ENCODE measurements at regions not wholly inside any gene's neighbourhood (a gene's known extent, or its start where the extent isn't known, plus 50 kb on each side); places are given as distances from the start of the nearest gene placed in this dataset.

- H3K4me1 ChIP-seq (ENCODE audit: control insufficient read depth, insufficient read depth, low read length) = no peaks in the 10 kb centered on the region
- no peaks in the 10 kb centered on the region for H3K9me3 ChIP-seq (ENCODE audit: control insufficient read depth, insufficient read depth, low read length)
- no peak overlapping the region for H3K9ac ChIP-seq (ENCODE audit: low read depth, low read length)
- H3K4me3 ChIP-seq (ENCODE audit: low read depth, low read length) = no peak overlapping the region
- no peaks in the 10 kb centered on the region for H3K27me3 ChIP-seq (ENCODE audit: control insufficient read depth, insufficient read depth, low read length)
- H3K36me3 ChIP-seq (ENCODE audit: control insufficient read depth, insufficient read depth, low read length) = no peaks in the 10 kb centered on the region
These were observed 246.0 kb downstream of the TSN start for GRCh38 chr2:122001441-122001874.

GRCh38 chr2:122003196-122003940, 247.9 kb downstream of the TSN start:
- Histone ChIP-seq H3K4me1 (ENCODE audit: control insufficient read depth, insufficient read depth, low read length) (peaks cover 2% of the 10 kb centered on the region), H3K36me3 (ENCODE audit: control insufficient read depth, insufficient read depth, low read length) (no peaks in the 10 kb centered on the region), H3K27me3 (ENCODE audit: control insufficient read depth, insufficient read depth, low read length) (no peaks in the 10 kb centered on the region), H3K9ac (ENCODE audit: low read depth, low read length) (no peak overlapping the region), H3K4me3 (ENCODE audit: low read depth, low read length) (no peak overlapping the region), H3K9me3 (ENCODE audit: control insufficient read depth, insufficient read depth, low read length) (no peaks in the 10 kb centered on the region)

GRCh38 chr2:122007126-122007525, 251.7 kb downstream of the TSN start:
- H3K9me3 ChIP-seq (ENCODE audit: control insufficient read depth, insufficient read depth, low read length) = no peaks in the 10 kb centered on the region
- H3K4me1 ChIP-seq (ENCODE audit: control insufficient read depth, insufficient read depth, low read length) = peaks cover 2% of the 10 kb centered on the region
- H3K36me3 ChIP-seq (ENCODE audit: control insufficient read depth, insufficient read depth, low read length) = peaks cover under 1% of the 10 kb centered on the region
- H3K4me3 ChIP-seq (ENCODE audit: low read depth, low read length) = no peak overlapping the region
- H3K9ac ChIP-seq (ENCODE audit: low read depth, low read length) = no peak overlapping the region
- no peaks in the 10 kb centered on the region for H3K27me3 ChIP-seq (ENCODE audit: control insufficient read depth, insufficient read depth, low read length)

- Histone ChIP-seq H3K4me3 (ENCODE audit: low read depth, low read length) (no peak overlapping the region), H3K27me3 (ENCODE audit: control insufficient read depth, insufficient read depth, low read length) (no peaks in the 10 kb centered on the region), H3K9ac (ENCODE audit: low read depth, low read length) (no peak overlapping the region), H3K9me3 (ENCODE audit: control insufficient read depth, insufficient read depth, low read length) (no peaks in the 10 kb centered on the region), H3K4me1 (ENCODE audit: control insufficient read depth, insufficient read depth, low read length) (peaks cover 2% of the 10 kb centered on the region), H3K36me3 (ENCODE audit: control insufficient read depth, insufficient read depth, low read length) (peaks cover 2% of the 10 kb centered on the region)
These were observed 252.1 kb downstream of the TSN start for GRCh38 chr2:122007577-122007976.

GRCh38 chr2:122009561-122009960, 254.1 kb downstream of the TSN start:
- H3K27me3 ChIP-seq (ENCODE audit: control insufficient read depth, insufficient read depth, low read length) = no peaks in the 10 kb centered on the region
- peaks cover 2% of the 10 kb centered on the region for H3K36me3 ChIP-seq (ENCODE audit: control insufficient read depth, insufficient read depth, low read length)
- no peak overlapping the region for H3K4me3 ChIP-seq (ENCODE audit: low read depth, low read length)
- no peaks in the 10 kb centered on the region for H3K9me3 ChIP-seq (ENCODE audit: control insufficient read depth, insufficient read depth, low read length)
- H3K9ac ChIP-seq (ENCODE audit: low read depth, low read length) = no peak overlapping the region
- peaks cover 2% of the 10 kb centered on the region for H3K4me1 ChIP-seq (ENCODE audit: control insufficient read depth, insufficient read depth, low read length)

GRCh38 chr2:122011493-122012270, 256.2 kb downstream of the TSN start:
- H3K36me3 ChIP-seq (ENCODE audit: control insufficient read depth, insufficient read depth, low read length) = peaks cover 2% of the 10 kb centered on the region
- no peaks in the 10 kb centered on the region for H3K9me3 ChIP-seq (ENCODE audit: control insufficient read depth, insufficient read depth, low read length)
- H3K9ac ChIP-seq (ENCODE audit: low read depth, low read length) = no peak overlapping the region
- H3K27me3 ChIP-seq (ENCODE audit: control insufficient read depth, insufficient read depth, low read length) = no peaks in the 10 kb centered on the region
- peaks cover 2% of the 10 kb centered on the region for H3K4me1 ChIP-seq (ENCODE audit: control insufficient read depth, insufficient read depth, low read length)
- no peak overlapping the region for H3K4me3 ChIP-seq (ENCODE audit: low read depth, low read length)

GRCh38 chr2:122018736-122019135, 263.3 kb downstream of the TSN start:
- no peak overlapping the region for H3K9ac ChIP-seq (ENCODE audit: low read depth, low read length)
- H3K4me3 ChIP-seq (ENCODE audit: low read depth, low read length) = no peak overlapping the region
- no peaks in the 10 kb centered on the region for H3K9me3 ChIP-seq (ENCODE audit: control insufficient read depth, insufficient read depth, low read length)
- H3K36me3 ChIP-seq (ENCODE audit: control insufficient read depth, insufficient read depth, low read length) = no peaks in the 10 kb centered on the region
- peaks cover 4% of the 10 kb centered on the region for H3K4me1 ChIP-seq (ENCODE audit: control insufficient read depth, insufficient read depth, low read length)
- no peaks in the 10 kb centered on the region for H3K27me3 ChIP-seq (ENCODE audit: control insufficient read depth, insufficient read depth, low read length)

- Histone ChIP-seq H3K9me3 (ENCODE audit: control insufficient read depth, insufficient read depth, low read length) (no peaks in the 10 kb centered on the region), H3K36me3 (ENCODE audit: control insufficient read depth, insufficient read depth, low read length) (no peaks in the 10 kb centered on the region), H3K9ac (ENCODE audit: low read depth, low read length) (no peak overlapping the region), H3K4me1 (ENCODE audit: control insufficient read depth, insufficient read depth, low read length) (peaks cover 4% of the 10 kb centered on the region), H3K4me3 (ENCODE audit: low read depth, low read length) (no peak overlapping the region), H3K27me3 (ENCODE audit: control insufficient read depth, insufficient read depth, low read length) (no peaks in the 10 kb centered on the region)
These were observed 264.3 kb downstream of the TSN start for GRCh38 chr2:122019724-122020123.

GRCh38 chr2:122020377-122020776, 264.9 kb downstream of the TSN start:
- no peaks in the 10 kb centered on the region for H3K27me3 ChIP-seq (ENCODE audit: control insufficient read depth, insufficient read depth, low read length)
- H3K9me3 ChIP-seq (ENCODE audit: control insufficient read depth, insufficient read depth, low read length) = no peaks in the 10 kb centered on the region
- no peaks in the 10 kb centered on the region for H3K36me3 ChIP-seq (ENCODE audit: control insufficient read depth, insufficient read depth, low read length)
- H3K4me1 ChIP-seq (ENCODE audit: control insufficient read depth, insufficient read depth, low read length) = peaks cover 4% of the 10 kb centered on the region
- H3K9ac ChIP-seq (ENCODE audit: low read depth, low read length) = no peak overlapping the region
- no peak overlapping the region for H3K4me3 ChIP-seq (ENCODE audit: low read depth, low read length)

- Histone ChIP-seq H3K9me3 (ENCODE audit: control insufficient read depth, insufficient read depth, low read length) (no peaks in the 10 kb centered on the region), H3K4me1 (ENCODE audit: control insufficient read depth, insufficient read depth, low read length) (peaks cover 4% of the 10 kb centered on the region), H3K36me3 (ENCODE audit: control insufficient read depth, insufficient read depth, low read length) (no peaks in the 10 kb centered on the region), H3K4me3 (ENCODE audit: low read depth, low read length) (no peak overlapping the region), H3K27me3 (ENCODE audit: control insufficient read depth, insufficient read depth, low read length) (no peaks in the 10 kb centered on the region), H3K9ac (ENCODE audit: low read depth, low read length) (no peak overlapping the region)
These were observed 266.5 kb downstream of the TSN start for GRCh38 chr2:122021941-122022340.

- Histone ChIP-seq H3K36me3 (ENCODE audit: control insufficient read depth, insufficient read depth, low read length) (no peaks in the 10 kb centered on the region), H3K9ac (ENCODE audit: low read depth, low read length) (no peak overlapping the region), H3K4me1 (ENCODE audit: control insufficient read depth, insufficient read depth, low read length) (peaks cover 4% of the 10 kb centered on the region), H3K9me3 (ENCODE audit: control insufficient read depth, insufficient read depth, low read length) (no peaks in the 10 kb centered on the region), H3K27me3 (ENCODE audit: control insufficient read depth, insufficient read depth, low read length) (no peaks in the 10 kb centered on the region), H3K4me3 (ENCODE audit: low read depth, low read length) (no peak overlapping the region)
These were observed 267.1 kb downstream of the TSN start for GRCh38 chr2:122022531-122022930.

Measured in iPS-15b (cell line).